ENCODE measurements at regions not wholly inside any gene's neighbourhood (a gene's known extent, or its start where the extent isn't known, plus 50 kb on each side); places are given as distances from the start of the nearest gene placed in this dataset.

DNA sequence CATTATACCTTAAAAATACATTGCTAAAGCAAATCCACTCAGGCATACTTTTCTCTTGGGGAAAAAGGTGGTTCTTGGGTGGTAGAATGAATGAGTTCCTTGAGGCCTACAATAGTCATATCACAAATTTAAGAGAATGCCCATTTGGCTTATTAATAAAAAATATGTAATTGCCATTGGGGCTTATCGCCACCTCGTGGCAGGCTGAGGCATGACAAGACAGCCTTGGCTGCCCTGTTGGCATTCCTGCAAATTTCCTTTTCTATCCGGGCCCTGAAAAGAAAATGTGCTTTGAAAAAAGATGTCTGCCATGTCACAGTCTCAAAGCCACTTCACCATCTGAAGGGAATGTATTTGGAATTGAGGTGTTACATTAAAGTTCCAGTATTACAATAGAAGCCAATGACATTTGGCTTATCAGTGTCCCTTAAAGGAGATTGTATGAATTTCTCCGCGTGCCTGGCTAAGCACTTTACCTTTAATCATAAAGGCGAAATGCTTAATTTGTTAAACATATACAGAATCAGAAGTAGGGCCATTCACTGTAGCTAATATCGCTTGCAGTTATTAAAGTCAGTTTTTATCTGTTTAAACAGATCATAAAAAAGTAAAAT is 188.3 kb upstream of the ZFP64 start:
- TF ChIP-seq, protein P1, sequence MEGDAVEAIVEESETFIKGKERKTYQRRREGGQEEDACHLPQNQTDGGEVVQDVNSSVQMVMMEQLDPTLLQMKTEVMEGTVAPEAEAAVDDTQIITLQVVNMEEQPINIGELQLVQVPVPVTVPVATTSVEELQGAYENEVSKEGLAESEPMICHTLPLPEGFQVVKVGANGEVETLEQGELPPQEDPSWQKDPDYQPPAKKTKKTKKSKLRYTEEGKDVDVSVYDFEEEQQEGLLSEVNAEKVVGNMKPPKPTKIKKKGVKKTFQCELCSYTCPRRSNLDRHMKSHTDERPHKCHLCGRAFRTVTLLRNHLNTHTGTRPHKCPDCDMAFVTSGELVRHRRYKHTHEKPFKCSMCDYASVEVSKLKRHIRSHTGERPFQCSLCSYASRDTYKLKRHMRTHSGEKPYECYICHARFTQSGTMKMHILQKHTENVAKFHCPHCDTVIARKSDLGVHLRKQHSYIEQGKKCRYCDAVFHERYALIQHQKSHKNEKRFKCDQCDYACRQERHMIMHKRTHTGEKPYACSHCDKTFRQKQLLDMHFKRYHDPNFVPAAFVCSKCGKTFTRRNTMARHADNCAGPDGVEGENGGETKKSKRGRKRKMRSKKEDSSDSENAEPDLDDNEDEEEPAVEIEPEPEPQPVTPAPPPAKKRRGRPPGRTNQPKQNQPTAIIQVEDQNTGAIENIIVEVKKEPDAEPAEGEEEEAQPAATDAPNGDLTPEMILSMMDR (conservative IDR thresholded peaks at IDR 0.05; ENCODE audit: low read length), result peak; percentile 99
- TF ChIP-seq EZH2phosphoT487 (IDR thresholded peaks at IDR 0.05; ENCODE audit: borderline replicate concordance), result no peak
